Neural progenitor cell (in vitro differentiated cells): ENCODE measurements at regions not wholly inside any gene's neighbourhood (a gene's known extent, or its start where the extent isn't known, plus 50 kb on each side); places are given as distances from the start of the nearest gene placed in this dataset.

Source experiments
- CTCF ChIP-seq: fragments of 200-600 bp; sonication (generic); IDR thresholded peaks from 2 replicates; pipeline ENCODE4 v1.5.1; 2017; ENCODE audit warnings: antibody characterized with exemption, mild to moderate bottlenecking
- EZH2 ChIP-seq: fragments of 200-600 bp; sonication (generic); IDR thresholded peaks from 2 replicates; pipeline ENCODE4 v1.6.1; 2017; ENCODE audit warnings: antibody characterized with exemption, mild to moderate bottlenecking, moderate library complexity

- no peak for TF ChIP-seq CTCF
- TF ChIP-seq EZH2, result no peak
These were observed 93.2 kb upstream of the PTPN1 start for GRCh38 chr20:50417023-50417329.
